Heart right ventricle (tissue), 16 donors: ENCODE measurements at regions not wholly inside any gene's neighbourhood (a gene's known extent, or its start where the extent isn't known, plus 50 kb on each side); places are given as distances from the start of the nearest gene placed in this dataset.

Source experiments
- ATAC-seq, 8 donors: fragments of 200-7000 bp; cut with Tn5 transposase; one replicate each; pipeline ENCODE4 v1.9.1; 2020; ENCODE audit warnings: mild to moderate bottlenecking in 8 of 8, moderate library complexity in 8 of 8, moderate number of reproducible peaks in 1 of 8
- DNase-seq, 2 donors: peaks; one replicate each; pipeline ENCODE4 v3.0.0-alpha.2; 2020
- H3K27ac ChIP-seq, 10 donors: fragments of 200-600 bp; sonication (generic) in 2 of 10; one replicate each; pipeline versions ENCODE4 v1.5.0 to v1.8.0; 2020 to 2022; ENCODE audit warnings: mild to moderate bottlenecking in 3 of 10
- H3K27me3 ChIP-seq, 7 donors: fragments of 200-600 bp; one replicate each; pipeline ENCODE4 v1.8.0; 2021 to 2022; ENCODE audit warnings: mild to moderate bottlenecking in 2 of 7
- H3K36me3 ChIP-seq, 9 donors: fragments of 200-600 bp; sonication (generic) in 1 of 9; one replicate each; pipeline versions ENCODE4 v1.5.0 to v1.8.0; 2020 to 2022; ENCODE audit warnings: mild to moderate bottlenecking in 2 of 9
- H3K4me1 ChIP-seq, 9 donors: fragments of 200-600 bp; sonication (generic) in 1 of 9; one replicate each; pipeline versions ENCODE4 v1.5.0 to v1.8.0; 2020 to 2022; ENCODE audit warnings: mild to moderate bottlenecking in 4 of 9
- H3K4me3 ChIP-seq, 10 donors: fragments of 200-600 bp; sonication (generic) in 2 of 10; one replicate each; pipeline versions ENCODE4 v1.5.0 to v1.8.0; 2020 to 2022; ENCODE audit warnings: mild to moderate bottlenecking in 7 of 10, moderate library complexity in 2 of 10
- H3K9me3 ChIP-seq, 11 donors: fragments of 200-600 bp in 10 of 11; sonication (generic) in 2 of 11; one replicate each; pipeline versions ENCODE4 v1.5.0 to v1.8.0; 2013 to 2022; ENCODE audit warnings: mild to moderate bottlenecking in 2 of 11, control low read depth in 1 of 11, moderate library complexity in 1 of 11
- WGBS, 2 donors: extraction: QIAGEN DNeasy Blood & Tissue Kit; methylation state at CpG; one replicate each; pipeline ENCODE4 v1.1.7; 2013; ENCODE audit warnings: inconsistent platforms in 1 of 2; 5-methylcytosine and 5-hydroxymethylcytosine counted together
- intact Hi-C, 10 donors: fragments of 100-400 bp; cut with DNase I; formaldehyde crosslinking; loops; one replicate each; pipeline versions ENCODE4 v1.11.1 to v1.14.2; 2022
- TF ChIP-seq, protein P1 (sequence below), 9 donors: fragments of 200-600 bp; sonication (generic) in 2 of 9; IDR thresholded peaks; one replicate each; pipeline versions ENCODE4 v1.5.0 to v1.8.0; 2021 to 2022; ENCODE audit warnings: antibody characterized with exemption in 9 of 9, mild to moderate bottlenecking in 5 of 9, moderate library complexity in 1 of 9
- donor health status: Arrhythmogenic right ventricular cardiomyopathy.
- donor health status: ischemic (EF 13 %, LVEDD 7.1; RV severe dilation, severe dysfunction).
- donor health status: healthy with polysubstance abuse.
- donor health status: DM: no; HTN: yes; CAD: no.
- donor health status: DM: no; HTN: no; CAD: no.
- donor health status: ischemic (EF 25% LVEDD 6.9; RV normal size, moderate dysfunction).
- donor health status: ischemic (EF 25% LVEDD 5.7; RV mildly dilated, moderate dysfunction).
- donor health status: healthy.
- donor health status: DM: yes; HTN: yes; CAD: no.
- donor health status: Ischemic cardiomyopathy.
- donor health status: ischemic (EF 35%, LVEDD 5.7; RV mildly dilated, moderate dysfunction).
- donor health status: nonischemic (EF 11% LVEDD 7.7; RV severe dilation, severe dysfunction).
- donor health status: DM: yes; HTN: yes; CAD: no.
- donor health status: PGD.
- donor health status: ischemic (EF 29% LVEDD 5.4; RV normal size, mild dysfunction).
- donor health status: nonischemic (EF 23%, LVEDD 6.1; RV moderate dilation, normal function).

DNA sequence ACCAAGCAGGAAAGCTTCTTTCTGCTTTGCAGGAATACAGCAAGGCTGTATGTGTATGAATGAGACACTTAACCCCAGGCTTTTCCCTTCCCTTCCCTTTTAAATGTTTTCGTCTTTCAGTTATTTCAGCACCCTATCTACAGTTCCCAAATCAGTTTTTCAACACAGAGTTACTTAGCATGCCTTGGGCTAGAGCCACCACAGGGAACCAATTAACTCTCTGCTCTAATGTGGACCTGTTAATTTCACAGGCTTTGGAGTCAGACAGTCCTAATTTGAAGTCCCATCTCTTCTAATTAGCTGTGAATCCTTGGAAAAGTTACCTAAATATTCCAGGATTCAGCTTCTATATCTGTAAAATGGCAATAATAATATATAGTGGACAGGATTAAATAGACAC lies 89.2 kb upstream of the REG3A start:
- WGBS, 2 donors, result 54 to 59% methylated on average over 1 of the region's 1 CpG
- TF ChIP-seq, protein P1, sequence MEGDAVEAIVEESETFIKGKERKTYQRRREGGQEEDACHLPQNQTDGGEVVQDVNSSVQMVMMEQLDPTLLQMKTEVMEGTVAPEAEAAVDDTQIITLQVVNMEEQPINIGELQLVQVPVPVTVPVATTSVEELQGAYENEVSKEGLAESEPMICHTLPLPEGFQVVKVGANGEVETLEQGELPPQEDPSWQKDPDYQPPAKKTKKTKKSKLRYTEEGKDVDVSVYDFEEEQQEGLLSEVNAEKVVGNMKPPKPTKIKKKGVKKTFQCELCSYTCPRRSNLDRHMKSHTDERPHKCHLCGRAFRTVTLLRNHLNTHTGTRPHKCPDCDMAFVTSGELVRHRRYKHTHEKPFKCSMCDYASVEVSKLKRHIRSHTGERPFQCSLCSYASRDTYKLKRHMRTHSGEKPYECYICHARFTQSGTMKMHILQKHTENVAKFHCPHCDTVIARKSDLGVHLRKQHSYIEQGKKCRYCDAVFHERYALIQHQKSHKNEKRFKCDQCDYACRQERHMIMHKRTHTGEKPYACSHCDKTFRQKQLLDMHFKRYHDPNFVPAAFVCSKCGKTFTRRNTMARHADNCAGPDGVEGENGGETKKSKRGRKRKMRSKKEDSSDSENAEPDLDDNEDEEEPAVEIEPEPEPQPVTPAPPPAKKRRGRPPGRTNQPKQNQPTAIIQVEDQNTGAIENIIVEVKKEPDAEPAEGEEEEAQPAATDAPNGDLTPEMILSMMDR (IDR thresholded peaks at IDR 0.05), result no peak
- H3K4me1 ChIP-seq, result no peaks in the 10 kb centered on the region
- ATAC-seq (no peak), DNase-seq (no peak)
- intact Hi-C loops, result no loop called here
- no peak overlapping the region for H3K4me3 ChIP-seq
- H3K36me3 ChIP-seq, result no peaks in the 10 kb centered on the region
- H3K27me3 ChIP-seq, result no peaks in the 10 kb centered on the region
- H3K27ac ChIP-seq, result no peak overlapping the region
- peaks cover 0 to 2% (median 0%) of the 10 kb centered on the region in 11 donors for H3K9me3 ChIP-seq

DNA sequence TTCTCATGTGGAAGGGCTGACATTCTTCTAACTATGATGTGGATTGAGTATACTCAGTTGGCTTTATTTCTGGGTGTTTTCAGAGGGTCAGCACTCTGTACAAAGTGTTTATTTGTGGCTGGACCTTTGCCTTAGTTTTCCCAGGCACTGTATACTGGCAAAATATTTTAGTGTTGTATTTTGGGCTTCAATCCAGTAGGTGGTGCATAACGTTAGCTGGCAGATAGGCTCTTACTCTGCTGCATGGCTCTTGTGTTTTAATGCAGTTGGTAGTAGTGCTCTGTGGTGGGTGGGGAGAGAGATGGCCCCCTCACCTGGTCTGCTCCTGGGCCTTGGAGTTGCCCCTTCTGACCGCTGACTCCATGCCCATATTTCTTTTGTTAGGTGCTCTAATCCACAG lies 75.6 kb upstream of the REG3A start:
- DNase-seq (no peak), ATAC-seq (no peak)
- intact Hi-C loops, result no loop called here
- H3K36me3 ChIP-seq, result no peaks in the 10 kb centered on the region
- no peak overlapping the region for H3K4me3 ChIP-seq
- no peak overlapping the region for H3K27ac ChIP-seq
- 44 to 48% methylated on average over 2 of the region's 2 CpGs for WGBS, 2 donors
- no peaks in the 10 kb centered on the region for H3K4me1 ChIP-seq
- TF ChIP-seq, protein P1 (IDR thresholded peaks at IDR 0.05), result no peak
- peaks cover 0 to 8% (median 0%) of the 10 kb centered on the region in 11 donors for H3K9me3 ChIP-seq
- H3K27me3 ChIP-seq, result no peaks in the 10 kb centered on the region

DNA sequence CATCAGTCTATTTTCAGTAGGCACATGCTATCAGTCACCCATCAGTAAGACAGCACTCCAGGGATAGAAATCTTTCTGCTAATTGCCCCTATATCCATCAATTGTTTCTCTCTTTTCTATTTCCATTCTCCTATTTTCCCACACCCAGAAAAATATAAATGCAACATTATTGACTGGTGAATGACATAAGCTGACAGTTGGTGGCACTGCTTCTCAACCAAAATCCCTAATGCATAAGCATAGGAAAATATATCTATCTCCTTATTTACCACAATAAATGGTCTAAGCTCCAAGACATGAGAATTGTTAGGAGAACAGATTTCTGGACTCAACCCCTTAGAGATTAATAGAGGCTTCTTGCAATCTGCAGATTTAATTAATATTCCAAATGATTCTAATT lies 64.0 kb upstream of the REG3A start:
- Histone ChIP-seq H3K4me3 (no peak overlapping the region), H3K27me3 (peaks cover 0 to 7% (median 0%) of the 10 kb centered on the region in 7 donors), H3K27ac (no peak overlapping the region), H3K4me1 (no peaks in the 10 kb centered on the region), H3K36me3 (no peaks in the 10 kb centered on the region), H3K9me3 (no peaks in the 10 kb centered on the region)
- intact Hi-C loops, result no loop called here
- TF ChIP-seq, protein P1 (IDR thresholded peaks at IDR 0.05), result no peak
- DNase-seq (no peak), ATAC-seq (no peak)

DNA sequence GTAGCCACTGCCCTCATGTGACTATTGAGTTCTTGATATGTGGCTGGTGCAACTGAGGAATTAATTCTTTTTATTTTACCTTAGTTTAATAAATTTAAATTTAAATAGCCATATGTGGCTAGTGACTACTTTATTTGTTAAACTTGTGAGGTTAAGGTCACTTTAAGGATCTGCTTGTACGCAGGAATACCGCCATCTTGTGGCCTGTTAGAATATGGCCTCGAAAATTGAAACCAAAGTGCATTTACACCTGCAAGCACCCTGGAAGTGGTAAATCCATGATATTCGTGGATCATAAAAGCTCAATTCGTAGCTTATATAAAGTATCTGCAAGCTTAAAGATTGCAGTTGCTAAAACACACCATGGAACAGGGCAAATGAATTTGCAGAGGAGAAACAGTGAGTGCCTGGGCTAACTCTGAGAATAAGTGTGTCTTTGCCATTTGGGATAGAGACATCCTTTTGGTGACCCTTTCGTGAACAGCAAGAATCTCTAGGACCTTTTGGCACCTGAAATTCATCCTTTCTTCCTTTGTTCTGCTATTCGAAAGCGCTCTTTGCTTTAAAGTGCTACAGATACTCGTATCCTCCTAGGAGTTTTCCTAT lies 59.9 kb upstream of the REG3A start:
- intact Hi-C loops, result loop anchor here in 1 of 10 donors (5.0 kb wide), 1 partner anchor 177 kb away; no protein-coding TSS in a partner anchor
- Histone ChIP-seq H3K36me3 (no peaks in the 10 kb centered on the region), H3K27me3 (peaks cover 0 to 7% (median 0%) of the 10 kb centered on the region in 7 donors), H3K9me3 (no peaks in the 10 kb centered on the region), H3K27ac (no peak overlapping the region), H3K4me3 (no peak overlapping the region), H3K4me1 (no peaks in the 10 kb centered on the region)
- whole genome bisulfite sequencing, 2 donors, result 25 to 29% methylated on average over 9 of the region's 9 CpGs
- TF ChIP-seq, protein P1 (IDR thresholded peaks at IDR 0.05), result peak; percentile 38 to 73 (median 68)
- ATAC-seq (no peak), DNase-seq (peak in 1 of 2 donors; percentile 7)
